ENCODE measurements at regions not wholly inside any gene's neighbourhood (a gene's known extent, or its start where the extent isn't known, plus 50 kb on each side); places are given as distances from the start of the nearest gene placed in this dataset.

GRCh38 chr12:76252031-76252430 is 96.2 kb downstream of the BBS10 start:
- TF ChIP-seq YY1 (IDR thresholded peaks at IDR 0.05; ENCODE audit: insufficient read depth, insufficient read length) (no peak), ZNF274 (IDR thresholded peaks at IDR 0.05; ENCODE audit: low read depth, low read length) (no peak)

All from NT2/D1 (cell line).